H9 (cell line): ENCODE measurements at regions not wholly inside any gene's neighbourhood (a gene's known extent, or its start where the extent isn't known, plus 50 kb on each side); places are given as distances from the start of the nearest gene placed in this dataset.

Source experiments
- DNase-seq: peaks from one replicate; pipeline ENCODE4 v3.0.0-alpha.2; 2017
- H2AFZ ChIP-seq: one replicate; pipeline ENCODE4 v1.6.1; 2013; ENCODE audit warnings: mild to moderate bottlenecking, low read length, control low read depth, moderate library complexity
- H2AK5ac ChIP-seq: 2 replicates; pipeline ENCODE4 v1.6.1; 2013; ENCODE audit warnings: low read length, control low read depth, mixed read lengths; ENCODE audit not compliant: insufficient read length
- H2BK120ac ChIP-seq: one replicate; pipeline ENCODE4 v1.6.1; 2013; ENCODE audit warnings: low read depth, mild to moderate bottlenecking, low read length, control low read depth, inconsistent platforms; ENCODE audit not compliant: poor library complexity, severe bottlenecking
- H2BK12ac ChIP-seq: 2 replicates; pipeline ENCODE4 v1.6.1; 2013; ENCODE audit warnings: low read length, control low read depth, mixed read lengths, low read depth; ENCODE audit not compliant: insufficient read length
- H2BK15ac ChIP-seq: 2 replicates; pipeline ENCODE4 v1.6.1; 2013; ENCODE audit warnings: low read depth, low read length, control low read depth
- H2BK20ac ChIP-seq: one replicate; pipeline ENCODE4 v1.6.1; 2013; ENCODE audit warnings: low read depth, mild to moderate bottlenecking, low read length, control low read depth, inconsistent platforms; ENCODE audit not compliant: poor library complexity, severe bottlenecking
- H2BK5ac ChIP-seq: 2 replicates; pipeline ENCODE4 v1.6.1; 2013; ENCODE audit warnings: low read length, control low read depth, mixed read lengths; ENCODE audit not compliant: insufficient read length
- H3K14ac ChIP-seq: 2 replicates; pipeline ENCODE4 v1.6.1; 2013; ENCODE audit warnings: low read length, control low read depth; ENCODE audit not compliant: insufficient read depth
- H3K18ac ChIP-seq: 2 replicates; pipeline ENCODE4 v1.6.1; 2013; ENCODE audit warnings: low read depth, mild to moderate bottlenecking, mixed read lengths, low read length, control low read depth; ENCODE audit not compliant: insufficient read length
- H3K23ac ChIP-seq: 2 replicates; pipeline ENCODE4 v1.6.1; 2013; ENCODE audit warnings: low read length, control low read depth, mixed read lengths, low read depth; ENCODE audit not compliant: insufficient read length
- H3K23me2 ChIP-seq: 2 replicates; pipeline ENCODE4 v1.6.1; 2013; ENCODE audit warnings: low read depth, mild to moderate bottlenecking, mixed read lengths, low read length, control low read depth; ENCODE audit not compliant: insufficient read length, poor library complexity, severe bottlenecking
- H3K27ac ChIP-seq: 2 replicates; pipeline ENCODE4 v1.5.1; 2013; ENCODE audit warnings: low read length, control low read depth, mixed read lengths, low read depth; ENCODE audit not compliant: insufficient read length
- H3K27me3 ChIP-seq: 2 replicates; pipeline ENCODE4 v1.6.1; 2013; ENCODE audit warnings: low read length, control low read depth, inconsistent platforms; ENCODE audit not compliant: insufficient read depth
- H3K4ac ChIP-seq: 2 replicates; pipeline ENCODE4 v1.6.1; 2013; ENCODE audit warnings: low read depth, mild to moderate bottlenecking, control low read depth, inconsistent platforms, low read length, moderate library complexity
- H3K4me1 ChIP-seq: 2 replicates; pipeline ENCODE4 v1.6.1; 2013; ENCODE audit warnings: low read length, control low read depth, inconsistent platforms; ENCODE audit not compliant: insufficient read depth
- H3K4me2 ChIP-seq: 2 replicates; pipeline ENCODE4 v1.6.1; 2013; ENCODE audit warnings: low read length, control low read depth, mixed read lengths; ENCODE audit not compliant: insufficient read length, insufficient read depth
- H3K56ac ChIP-seq: 2 replicates; pipeline ENCODE4 v1.6.1; 2013; ENCODE audit warnings: low read depth, mild to moderate bottlenecking, mixed read lengths, low read length, control low read depth; ENCODE audit not compliant: insufficient read length
- H3K79me1 ChIP-seq: 2 replicates; pipeline ENCODE4 v1.6.1; 2013; ENCODE audit warnings: low read depth, mild to moderate bottlenecking, moderate library complexity, low read length, control low read depth, inconsistent platforms; ENCODE audit not compliant: insufficient read depth, poor library complexity, severe bottlenecking
- H3K79me2 ChIP-seq: 2 replicates; pipeline ENCODE4 v1.6.1; 2013; ENCODE audit warnings: low read length, control low read depth, inconsistent platforms; ENCODE audit not compliant: insufficient read depth
- H3K9ac ChIP-seq: 2 replicates; pipeline ENCODE4 v1.6.1; 2013; ENCODE audit warnings: low read length, control low read depth, mixed read lengths; ENCODE audit not compliant: insufficient read length; ENCODE audit errors: extremely low read depth
- H3K9me3 ChIP-seq: one replicate; pipeline ENCODE4 v1.6.1; 2013; ENCODE audit warnings: low read depth, low read length, inconsistent platforms; ENCODE audit not compliant: control insufficient read depth
- H3T11ph ChIP-seq: one replicate; pipeline ENCODE4 v1.6.1; 2013; ENCODE audit warnings: mild to moderate bottlenecking, low read length, control low read depth, inconsistent platforms
- H4K20me1 ChIP-seq: one replicate; pipeline ENCODE4 v1.6.1; 2013; ENCODE audit not compliant: control insufficient read depth, insufficient read length, insufficient read depth
- H4K5ac ChIP-seq: 2 replicates; pipeline ENCODE4 v1.6.1; 2013; ENCODE audit warnings: low read depth, mild to moderate bottlenecking, mixed read lengths, low read length, control low read depth; ENCODE audit not compliant: insufficient read length
- H4K8ac ChIP-seq: replicated peaks from 2 replicates; pipeline ENCODE4 v1.6.1; 2013; ENCODE audit warnings: low read length, control low read depth, mixed read lengths, low read depth; ENCODE audit not compliant: insufficient read length
- H4K91ac ChIP-seq: 2 replicates; pipeline ENCODE4 v1.6.1; 2013; ENCODE audit warnings: low read depth, mild to moderate bottlenecking, moderate library complexity, mixed read lengths, low read length, control low read depth; ENCODE audit not compliant: insufficient read length
- H3K27ac Mint-ChIP-seq, 3 experiments: 2 replicates in 2 of 3; 3 replicates in 1 of 3; pipeline ENCODE4 v1.8.0; 2020 to 2021; ENCODE audit warnings: mixed read lengths in 3 of 3, mild to moderate bottlenecking in 1 of 3, moderate library complexity in 1 of 3
- H3K27me3 Mint-ChIP-seq: 2 replicates; pipeline ENCODE4 v1.8.0; 2021; ENCODE audit warnings: low read depth, mild to moderate bottlenecking, moderate library complexity, mixed read lengths
- H3K36me3 Mint-ChIP-seq, 3 experiments: 2 replicates in 2 of 3; 3 replicates in 1 of 3; pipeline ENCODE4 v1.8.0; 2020 to 2021; ENCODE audit warnings: low read depth in 3 of 3, mixed read lengths in 3 of 3; ENCODE audit not compliant: insufficient read depth in 1 of 3
- H3K4me1 Mint-ChIP-seq, 2 experiments: 2 replicates each; pipeline ENCODE4 v1.8.0; 2020; ENCODE audit warnings: mixed read lengths in 2 of 2
- H3K4me3 Mint-ChIP-seq, 2 experiments: 2 replicates in 1 of 2; 3 replicates in 1 of 2; pipeline ENCODE4 v1.8.0; 2020 to 2021; ENCODE audit warnings: mild to moderate bottlenecking in 2 of 2, mixed read lengths in 2 of 2, moderate library complexity in 1 of 2
- H3K9me3 Mint-ChIP-seq, 2 experiments: 2 replicates in 1 of 2; 3 replicates in 1 of 2; pipeline ENCODE4 v1.8.0; 2020; ENCODE audit warnings: mild to moderate bottlenecking in 2 of 2, mixed read lengths in 2 of 2, moderate library complexity in 1 of 2
- WGBS: extraction: QIAGEN DNeasy Blood & Tissue Kit; methylation state at CpG from one replicate; pipeline ENCODE4 v1.1.7; 2013; ENCODE audit warnings: missing lambda C conversion rate, low lambda C conversion rate, mixed read lengths; ENCODE audit not compliant: insufficient read length; ENCODE audit errors: extremely low coverage; 5-methylcytosine and 5-hydroxymethylcytosine counted together
- TF ChIP-seq, protein P1 (sequence below): fragments of 200-600 bp; sonication (generic); conservative IDR thresholded peaks from 3 replicates; pipeline ENCODE4 v1.8.0; 2021; ENCODE audit warnings: antibody characterized with exemption, mild to moderate bottlenecking

DNA sequence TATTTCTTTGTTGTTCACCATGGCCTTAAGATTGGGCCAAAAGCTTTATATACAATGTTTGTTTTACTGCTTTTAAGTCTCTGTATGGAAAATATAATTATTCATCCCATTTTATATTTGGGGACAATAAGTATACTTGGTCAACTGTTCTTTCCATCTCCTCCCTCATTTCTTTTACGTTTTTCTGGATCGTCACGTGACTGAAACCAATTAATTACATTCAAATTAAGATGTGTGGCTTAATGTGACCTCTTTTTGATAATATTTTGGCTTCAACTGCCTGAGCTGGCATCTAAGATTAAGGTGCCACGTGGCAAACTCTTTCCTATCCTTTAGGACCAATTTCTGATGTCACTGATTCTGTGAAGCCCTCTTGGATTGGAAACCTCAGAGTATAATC, 250.1 kb upstream of the SGCD start:
- H2BK120ac ChIP-seq, result no peak overlapping the region
- no peak overlapping the region for H3T11ph ChIP-seq

More for the DNA sequence above, 250.1 kb upstream of the SGCD start:
- Histone ChIP-seq H2BK15ac (no peak overlapping the region), H2BK12ac (no peak overlapping the region), H2BK20ac (no peak overlapping the region), H3K14ac (no peak overlapping the region), H3K4me1 (no peaks in the 10 kb centered on the region), H4K5ac (no peak overlapping the region), H3K27ac (no peak overlapping the region), H3K79me1 (no peaks in the 10 kb centered on the region), H4K20me1 (no peaks in the 10 kb centered on the region), H2AFZ (no peak overlapping the region), H2AK5ac (no peak overlapping the region), H3K79me2 (no peaks in the 10 kb centered on the region), H3K23me2 (no peaks in the 10 kb centered on the region), H2BK5ac (no peak overlapping the region), H3K4me2 (no peak overlapping the region), H3K23ac (no peak overlapping the region), H3K9me3 (no peaks in the 10 kb centered on the region), H3K18ac (no peak overlapping the region), H3K9ac (no peak overlapping the region), H3K56ac (no peak overlapping the region), H3K27me3 (no peaks in the 10 kb centered on the region), H4K8ac (no peak overlapping the region), H4K91ac (no peak overlapping the region), H3K4ac (no peak overlapping the region)
- no CpG with 5 or more reads among the region's 4 CpGs for WGBS
- Mint-ChIP-seq H3K4me1 (no peaks in the 10 kb centered on the region), H3K9me3 (peaks cover 5 to 10% of the 10 kb centered on the region in 2 experiments; a peak in 4 of 5 replicates), H3K27me3 (no peaks in the 10 kb centered on the region; the same call in 1 of the 2 replicates), H3K36me3 (peaks cover 0 to 12% (median 1%) of the 10 kb centered on the region in 3 experiments; a peak in 2 of 7 replicates), H3K27ac (no peak overlapping the region), H3K4me3 (no peak overlapping the region)
- TF ChIP-seq, protein P1, sequence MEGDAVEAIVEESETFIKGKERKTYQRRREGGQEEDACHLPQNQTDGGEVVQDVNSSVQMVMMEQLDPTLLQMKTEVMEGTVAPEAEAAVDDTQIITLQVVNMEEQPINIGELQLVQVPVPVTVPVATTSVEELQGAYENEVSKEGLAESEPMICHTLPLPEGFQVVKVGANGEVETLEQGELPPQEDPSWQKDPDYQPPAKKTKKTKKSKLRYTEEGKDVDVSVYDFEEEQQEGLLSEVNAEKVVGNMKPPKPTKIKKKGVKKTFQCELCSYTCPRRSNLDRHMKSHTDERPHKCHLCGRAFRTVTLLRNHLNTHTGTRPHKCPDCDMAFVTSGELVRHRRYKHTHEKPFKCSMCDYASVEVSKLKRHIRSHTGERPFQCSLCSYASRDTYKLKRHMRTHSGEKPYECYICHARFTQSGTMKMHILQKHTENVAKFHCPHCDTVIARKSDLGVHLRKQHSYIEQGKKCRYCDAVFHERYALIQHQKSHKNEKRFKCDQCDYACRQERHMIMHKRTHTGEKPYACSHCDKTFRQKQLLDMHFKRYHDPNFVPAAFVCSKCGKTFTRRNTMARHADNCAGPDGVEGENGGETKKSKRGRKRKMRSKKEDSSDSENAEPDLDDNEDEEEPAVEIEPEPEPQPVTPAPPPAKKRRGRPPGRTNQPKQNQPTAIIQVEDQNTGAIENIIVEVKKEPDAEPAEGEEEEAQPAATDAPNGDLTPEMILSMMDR, result no peak
- DNase-seq, result no peak
